Immature natural killer cell (primary cell): ENCODE measurements at regions not wholly inside any gene's neighbourhood (a gene's known extent, or its start where the extent isn't known, plus 50 kb on each side); places are given as distances from the start of the nearest gene placed in this dataset.
"Not testable (repeated sequence)": the region's sequence is repeated elsewhere in the genome, so short reads cannot be mapped to it uniquely, and the experiment has no call there.

Experiments
- DNase-seq, 3 donors: peaks; one replicate each; pipeline ENCODE4 v3.0.0; 2022; ENCODE audit warnings: mixed read lengths in 1 of 3
- H3K27ac Mint-ChIP-seq, 6 donors: one replicate each; pipeline ENCODE4 v1.8.0; 2020; ENCODE audit warnings: mixed read lengths in 6 of 6, mild to moderate bottlenecking in 5 of 6, inconsistent platforms in 4 of 6, moderate library complexity in 3 of 6
- H3K27me3 Mint-ChIP-seq, 3 donors: one replicate each; pipeline ENCODE4 v1.8.0; 2020 to 2021; ENCODE audit warnings: low read depth in 3 of 3, mild to moderate bottlenecking in 3 of 3, mixed read lengths in 3 of 3, moderate library complexity in 3 of 3, inconsistent platforms in 1 of 3
- H3K36me3 Mint-ChIP-seq, 3 donors: one replicate each; pipeline ENCODE4 v1.8.0; 2020; ENCODE audit warnings: mixed read lengths in 3 of 3, inconsistent platforms in 2 of 3, mild to moderate bottlenecking in 2 of 3
- H3K4me1 Mint-ChIP-seq, 2 donors: one replicate each; pipeline ENCODE4 v1.8.0; 2020; ENCODE audit warnings: inconsistent platforms in 2 of 2, mild to moderate bottlenecking in 2 of 2, mixed read lengths in 2 of 2, moderate library complexity in 1 of 2
- H3K4me3 Mint-ChIP-seq, 5 donors: one replicate each; pipeline ENCODE4 v1.8.0; 2020; ENCODE audit warnings: mild to moderate bottlenecking in 5 of 5, mixed read lengths in 5 of 5, inconsistent platforms in 3 of 5, moderate library complexity in 3 of 5
- H3K9me3 Mint-ChIP-seq, 6 donors: one replicate each; pipeline ENCODE4 v1.8.0; 2020; ENCODE audit warnings: mild to moderate bottlenecking in 6 of 6, mixed read lengths in 6 of 6, inconsistent platforms in 4 of 6, moderate library complexity in 3 of 6

GRCh38 chr5:108557686-108558085, 175.8 kb upstream of the FBXL17 start:
- Mint-ChIP-seq H3K27ac (no peak overlapping the region), H3K9me3 (no peaks in the 10 kb centered on the region), H3K4me3 (no peak overlapping the region), H3K36me3 (no peaks in the 10 kb centered on the region), H3K27me3 (peaks cover 2% of the 10 kb centered on the region in 3 donors), H3K4me1 (no peaks in the 10 kb centered on the region)
- DNase-seq, result no peak

GRCh38 chr5:108556441-108557145, 174.7 kb upstream of the FBXL17 start:
- no peak for DNase-seq
- H3K4me1 Mint-ChIP-seq, result no peaks in the 10 kb centered on the region
- no peak overlapping the region for H3K27ac Mint-ChIP-seq
- no peaks in the 10 kb centered on the region for H3K36me3 Mint-ChIP-seq
- no peak overlapping the region for H3K4me3 Mint-ChIP-seq
- H3K9me3 Mint-ChIP-seq, result no peaks in the 10 kb centered on the region
- peaks cover 2 to 3% (median 2%) of the 10 kb centered on the region in 3 donors for H3K27me3 Mint-ChIP-seq

- H3K4me3 Mint-ChIP-seq, result no peak overlapping the region
- no peak overlapping the region for H3K27ac Mint-ChIP-seq
- H3K4me1 Mint-ChIP-seq, result no peaks in the 10 kb centered on the region
- DNase-seq, result no peak
- H3K27me3 Mint-ChIP-seq, result peaks cover 0 to 3% (median 0%) of the 10 kb centered on the region in 3 donors
- no peaks in the 10 kb centered on the region for H3K9me3 Mint-ChIP-seq
- H3K36me3 Mint-ChIP-seq, result no peaks in the 10 kb centered on the region
These were observed 167.0 kb upstream of the FBXL17 start for GRCh38 chr5:108548684-108549596.

- Mint-ChIP-seq H3K4me1 (no peaks in the 10 kb centered on the region), H3K36me3 (no peaks in the 10 kb centered on the region), H3K4me3 (no peak overlapping the region), H3K9me3 (no peaks in the 10 kb centered on the region), H3K27ac (no peak overlapping the region), H3K27me3 (peaks cover 0 to 1% (median 0%) of the 10 kb centered on the region in 3 donors)
- DNase-seq, result no peak
These were observed 165.0 kb upstream of the FBXL17 start for GRCh38 chr5:108546939-108547338.

- Mint-ChIP-seq H3K27ac (no peak overlapping the region), H3K4me1 (no peaks in the 10 kb centered on the region), H3K9me3 (no peaks in the 10 kb centered on the region), H3K36me3 (no peaks in the 10 kb centered on the region), H3K4me3 (no peak overlapping the region), H3K27me3 (peaks cover 0 to 3% (median 1%) of the 10 kb centered on the region in 3 donors)
- DNase-seq, result no peak
These were observed 163.4 kb upstream of the FBXL17 start for GRCh38 chr5:108545301-108545700.

- DNase-seq, result no peak
- H3K4me3 Mint-ChIP-seq, result no peak overlapping the region
- no peaks in the 10 kb centered on the region for H3K4me1 Mint-ChIP-seq
- no peak overlapping the region for H3K27ac Mint-ChIP-seq
- H3K36me3 Mint-ChIP-seq, result no peaks in the 10 kb centered on the region
- no peaks in the 10 kb centered on the region for H3K9me3 Mint-ChIP-seq
- peaks cover 0 to 3% (median 0%) of the 10 kb centered on the region in 3 donors for H3K27me3 Mint-ChIP-seq
These were observed 161.6 kb upstream of the FBXL17 start for GRCh38 chr5:108543486-108543885.

GRCh38 chr5:108541836-108542235, 159.9 kb upstream of the FBXL17 start:
- no peaks in the 10 kb centered on the region for H3K36me3 Mint-ChIP-seq
- H3K27ac Mint-ChIP-seq, result no peak overlapping the region
- peaks cover 0 to 3% (median 2%) of the 10 kb centered on the region in 3 donors for H3K27me3 Mint-ChIP-seq
- no peaks in the 10 kb centered on the region for H3K9me3 Mint-ChIP-seq
- no peak for DNase-seq
- no peak overlapping the region for H3K4me3 Mint-ChIP-seq
- no peaks in the 10 kb centered on the region for H3K4me1 Mint-ChIP-seq

GRCh38 chr5:108536321-108536720, 154.4 kb upstream of the FBXL17 start:
- Mint-ChIP-seq H3K4me3 (no peak overlapping the region), H3K27ac (no peak overlapping the region), H3K9me3 (no peaks in the 10 kb centered on the region), H3K4me1 (no peaks in the 10 kb centered on the region), H3K36me3 (no peaks in the 10 kb centered on the region), H3K27me3 (peaks cover 0 to 10% (median 4%) of the 10 kb centered on the region in 3 donors)
- DNase-seq, result no peak

GRCh38 chr5:108532129-108532445, 150.2 kb upstream of the FBXL17 start:
- DNase-seq, H3K9me3 Mint-ChIP-seq, H3K4me1 Mint-ChIP-seq, H3K36me3 Mint-ChIP-seq, H3K27ac Mint-ChIP-seq, H3K4me3 Mint-ChIP-seq: not testable (repeated sequence)
- peaks cover 0 to 14% (median 4%) of the 10 kb centered on the region in 3 donors for H3K27me3 Mint-ChIP-seq

- no peaks in the 10 kb centered on the region for H3K4me1 Mint-ChIP-seq
- peaks cover 0 to 5% (median under 1%) of the 10 kb centered on the region in 6 donors for H3K9me3 Mint-ChIP-seq
- no peak overlapping the region for H3K4me3 Mint-ChIP-seq
- no peak for DNase-seq
- no peak overlapping the region for H3K27ac Mint-ChIP-seq
- no peaks in the 10 kb centered on the region for H3K36me3 Mint-ChIP-seq
- peaks cover 0 to 14% (median 4%) of the 10 kb centered on the region in 3 donors for H3K27me3 Mint-ChIP-seq
These were observed 149.7 kb upstream of the FBXL17 start for GRCh38 chr5:108531367-108532128.

GRCh38 chr5:108530706-108531105, 148.8 kb upstream of the FBXL17 start:
- Mint-ChIP-seq H3K27me3 (peaks cover 0 to 14% (median 4%) of the 10 kb centered on the region in 3 donors), H3K4me1 (no peaks in the 10 kb centered on the region), H3K27ac (no peak overlapping the region), H3K9me3 (peaks cover 0 to 10% (median 2%) of the 10 kb centered on the region in 6 donors), H3K4me3 (no peak overlapping the region), H3K36me3 (no peaks in the 10 kb centered on the region)
- no peak for DNase-seq

GRCh38 chr5:108529381-108529780, 147.5 kb upstream of the FBXL17 start:
- no peak for DNase-seq
- no peaks in the 10 kb centered on the region for H3K4me1 Mint-ChIP-seq
- no peaks in the 10 kb centered on the region for H3K36me3 Mint-ChIP-seq
- H3K27me3 Mint-ChIP-seq, result peaks cover 0 to 14% (median 4%) of the 10 kb centered on the region in 3 donors
- H3K9me3 Mint-ChIP-seq, result peaks cover 0 to 10% (median 2%) of the 10 kb centered on the region in 6 donors
- H3K27ac Mint-ChIP-seq, result no peak overlapping the region
- no peak overlapping the region for H3K4me3 Mint-ChIP-seq

- DNase-seq, result no peak
- H3K9me3 Mint-ChIP-seq, result peaks cover 0 to 10% (median 2%) of the 10 kb centered on the region in 6 donors
- no peaks in the 10 kb centered on the region for H3K4me1 Mint-ChIP-seq
- no peaks in the 10 kb centered on the region for H3K36me3 Mint-ChIP-seq
- H3K4me3 Mint-ChIP-seq, result no peak overlapping the region
- H3K27ac Mint-ChIP-seq, result no peak overlapping the region
- peaks cover 0 to 12% (median 4%) of the 10 kb centered on the region in 3 donors for H3K27me3 Mint-ChIP-seq
These were observed 146.8 kb upstream of the FBXL17 start for GRCh38 chr5:108528655-108529054.

GRCh38 chr5:108524564-108524963, 142.7 kb upstream of the FBXL17 start:
- Mint-ChIP-seq H3K4me1 (no peaks in the 10 kb centered on the region), H3K9me3 (peaks cover 0 to 10% (median 2%) of the 10 kb centered on the region in 6 donors), H3K4me3 (no peak overlapping the region), H3K27me3 (peaks cover 0 to 5% (median 0%) of the 10 kb centered on the region in 3 donors), H3K27ac (no peak overlapping the region), H3K36me3 (no peaks in the 10 kb centered on the region)
- no peak for DNase-seq
